Endothelial cell of hepatic sinusoid (primary cell): ENCODE measurements at regions not wholly inside any gene's neighbourhood (a gene's known extent, or its start where the extent isn't known, plus 50 kb on each side); places are given as distances from the start of the nearest gene placed in this dataset.
"Not testable (repeated sequence)": the region's sequence is repeated elsewhere in the genome, so short reads cannot be mapped to it uniquely, and the experiment has no call there.

Experiments used
- in situ Hi-C: cut with HindIII; loops from 2 replicates; pipeline ENCODE4 v1.10.0; 2017; ENCODE audit warnings: low sequenced_read_pairs

DNA sequence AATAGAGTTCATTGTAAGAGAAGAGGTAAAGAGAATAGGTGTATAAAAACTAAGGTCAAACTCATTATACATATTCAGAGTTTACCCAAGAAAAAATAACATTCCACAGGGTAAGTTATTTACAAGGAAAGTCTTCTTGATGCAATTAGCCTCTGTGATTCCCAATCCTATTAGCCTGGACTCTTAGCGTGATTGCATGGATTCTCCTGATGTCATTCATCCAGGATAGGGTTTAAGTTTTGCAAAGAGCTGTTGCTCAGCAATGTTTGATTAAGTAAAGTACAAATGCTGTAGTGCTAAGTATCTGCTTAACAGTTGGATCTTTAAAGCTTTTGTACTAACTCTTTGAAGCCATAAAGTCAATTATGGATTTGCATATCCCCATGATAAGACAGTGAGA lies 767.8 kb upstream of the LUZP2 start:
- in situ Hi-C loops, result no loop called here

DNA sequence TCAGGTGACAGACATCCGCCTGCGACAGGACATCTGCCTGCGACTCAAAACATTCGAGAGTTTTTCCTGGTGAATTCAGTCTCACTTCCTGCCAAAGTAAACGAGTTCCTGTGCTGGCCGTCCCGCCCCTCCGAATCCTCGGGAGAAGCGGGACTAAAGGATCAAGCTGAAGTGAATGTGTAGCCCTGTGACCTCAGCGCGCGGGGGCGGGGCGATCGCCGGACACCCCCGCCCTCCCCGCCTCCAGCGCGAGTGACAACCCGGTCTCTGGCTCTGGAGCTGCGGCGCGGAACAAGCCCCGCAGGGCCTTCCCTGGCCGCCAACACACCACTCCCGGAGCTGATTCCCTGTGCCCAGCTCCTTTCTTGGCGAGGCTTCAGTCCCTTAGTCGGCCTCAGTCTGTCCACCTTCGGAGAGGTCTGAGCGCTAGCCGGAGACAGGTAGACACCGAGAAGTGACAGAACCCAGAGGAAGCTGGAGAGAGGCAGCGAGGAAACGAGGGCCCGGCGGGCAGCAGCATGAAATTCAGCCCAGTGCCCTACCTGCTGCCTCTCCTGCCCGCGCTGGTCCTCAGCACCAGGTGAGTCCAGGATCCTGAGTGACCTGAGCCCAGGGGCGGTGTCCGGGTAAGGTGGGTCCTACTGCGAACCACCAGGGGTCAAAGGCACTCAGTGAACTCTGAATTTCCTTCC lies 766.4 kb upstream of the LUZP2 start:
- in situ Hi-C loops, result no loop called here

DNA sequence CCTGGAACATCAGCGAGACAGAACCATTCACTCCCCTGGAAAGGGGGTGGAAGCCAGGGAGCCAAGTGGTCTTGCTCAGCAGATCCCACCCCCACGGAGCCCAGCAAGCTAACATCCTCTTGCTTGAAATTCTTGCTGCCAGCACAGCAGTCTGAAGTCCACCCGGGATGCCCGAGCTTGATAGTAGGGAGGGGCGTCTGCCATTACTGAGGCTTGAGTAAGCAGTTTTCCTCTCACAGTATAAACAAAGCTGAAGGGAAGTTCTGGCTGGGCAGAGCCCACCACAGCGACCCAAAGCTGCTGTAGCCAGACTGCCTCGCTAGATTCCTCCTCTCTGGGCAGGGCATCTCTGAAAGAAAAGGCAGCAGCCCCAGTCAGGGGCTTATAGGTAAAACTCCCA lies 764.8 kb upstream of the LUZP2 start:
- in situ Hi-C loops, result no loop called here

DNA sequence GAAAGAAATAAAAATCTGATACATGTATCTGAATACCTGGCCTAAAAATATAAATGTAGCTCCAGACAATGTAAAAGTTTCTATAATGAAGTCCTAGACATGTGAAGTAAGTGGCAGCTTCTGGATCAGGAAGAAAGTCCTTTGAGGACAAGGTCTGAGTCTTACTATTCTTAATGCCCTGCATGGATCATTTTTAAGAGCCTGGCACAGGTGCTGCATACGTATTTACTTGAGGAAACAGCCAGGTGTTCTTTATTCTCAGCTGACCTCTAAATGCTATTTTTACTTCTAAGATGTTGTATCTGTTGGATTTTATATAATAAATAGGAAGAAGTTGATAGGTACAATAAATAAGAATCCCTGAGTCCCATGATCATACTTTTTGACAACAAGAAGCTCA lies 750.0 kb upstream of the LUZP2 start:
- in situ Hi-C loops, result no loop called here

DNA sequence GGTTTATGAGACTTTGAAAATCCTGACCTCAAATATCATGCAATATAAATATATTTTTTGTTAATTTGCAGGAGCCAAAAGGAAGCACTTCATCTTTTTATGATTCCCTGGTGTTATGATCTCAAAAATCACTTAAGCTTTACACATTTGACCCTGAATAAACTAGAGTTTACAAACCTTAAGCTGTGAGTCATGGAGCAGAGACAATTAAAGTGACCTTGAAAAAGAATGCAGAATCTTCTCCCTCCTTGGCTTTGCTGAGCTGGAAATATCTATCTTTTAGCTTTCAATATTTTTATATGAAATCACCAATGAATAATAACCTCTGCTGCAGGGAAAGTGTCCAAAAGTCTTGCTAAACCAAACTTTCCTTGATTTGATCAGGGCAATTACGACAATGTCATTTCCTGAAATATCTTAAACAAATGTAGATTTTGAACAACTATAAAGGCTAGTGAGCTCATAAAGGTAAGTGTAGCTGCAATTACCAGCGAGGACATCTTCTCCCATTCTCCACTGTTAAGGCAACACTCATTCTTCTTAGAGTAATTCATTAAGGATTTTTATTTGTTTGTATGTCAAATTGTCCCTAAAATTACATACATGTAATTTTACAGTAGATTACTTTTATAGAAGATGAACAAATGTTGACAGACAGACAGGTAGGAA lies 747.0 kb upstream of the LUZP2 start:
- in situ Hi-C loops, result no loop called here

DNA sequence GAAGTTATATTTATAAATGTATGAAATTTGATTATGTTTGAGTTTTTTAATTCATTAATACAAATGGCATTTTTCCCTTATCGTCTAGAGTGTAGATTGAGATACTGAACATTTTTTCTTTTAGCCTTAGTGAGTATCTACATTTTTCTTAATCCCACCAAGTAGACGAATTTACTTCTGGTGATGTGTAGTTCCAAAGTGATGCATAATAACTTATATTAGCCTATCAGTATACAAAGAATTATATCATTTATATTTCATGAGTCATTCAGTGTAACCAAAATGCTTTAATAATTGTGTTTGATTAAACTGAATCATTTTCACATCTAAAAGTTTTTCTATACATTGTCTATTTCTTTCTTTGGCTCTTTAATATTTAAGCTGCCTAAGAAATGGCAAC lies 745.6 kb upstream of the LUZP2 start:
- in situ Hi-C loops, result no loop called here

DNA sequence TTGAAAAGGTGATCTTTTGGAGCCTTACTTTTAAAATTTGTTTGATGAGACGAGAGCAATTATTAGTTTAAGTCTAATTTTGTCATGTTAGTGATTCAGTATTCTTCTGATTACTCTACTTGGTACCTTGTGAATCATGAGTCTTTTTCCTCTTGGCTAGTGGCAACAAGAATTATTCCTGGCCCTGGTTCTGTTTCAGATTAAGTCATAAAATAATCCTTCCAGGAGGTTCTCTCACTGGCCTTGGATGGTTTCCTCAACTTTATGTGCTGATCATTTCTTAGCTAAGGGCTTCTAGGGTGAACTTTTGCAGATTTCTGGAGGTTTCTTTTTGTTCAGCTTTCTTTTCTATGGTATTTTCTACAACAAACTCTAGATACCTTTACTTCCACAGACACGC lies 741.8 kb upstream of the LUZP2 start:
- in situ Hi-C loops, result no loop called here

DNA sequence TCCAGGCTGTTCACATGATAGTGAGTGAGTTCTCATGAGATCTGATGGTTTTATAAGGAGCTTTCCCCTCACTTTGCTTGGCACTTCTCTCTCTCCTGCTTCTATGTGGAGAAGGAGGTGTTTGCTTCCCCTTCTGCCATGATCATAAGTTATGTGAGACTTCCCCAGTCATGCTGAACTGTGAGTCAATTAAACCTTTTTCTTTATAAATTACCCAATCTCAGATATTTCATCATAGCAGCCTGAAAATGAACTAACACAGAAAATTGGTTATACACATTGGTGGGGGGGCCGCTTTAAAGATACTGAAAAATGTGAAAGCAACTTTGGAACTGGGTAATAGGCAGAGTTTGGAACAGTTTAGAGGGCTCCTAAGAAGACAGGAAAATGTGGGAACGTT lies 741.1 kb upstream of the LUZP2 start:
- in situ Hi-C loops, result no loop called here

DNA sequence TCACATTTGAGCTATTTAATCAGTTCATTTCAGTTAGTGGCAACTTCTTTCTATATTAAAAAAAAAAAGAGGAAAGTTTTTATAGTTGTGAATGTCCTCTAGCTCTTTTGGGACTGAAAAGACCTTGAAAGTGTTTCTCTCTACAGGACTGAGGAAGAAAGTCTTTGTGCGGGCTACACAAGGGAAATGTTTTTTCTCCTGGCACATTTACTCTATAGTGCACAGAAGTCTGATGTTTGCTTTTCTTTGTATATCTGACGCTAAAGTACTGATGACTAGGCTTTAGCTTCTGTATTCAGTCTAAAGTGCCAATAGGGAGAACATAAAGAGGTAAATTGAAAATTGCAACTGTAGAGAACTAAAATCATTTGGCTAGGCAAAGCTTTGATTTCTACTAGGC lies 737.4 kb upstream of the LUZP2 start:
- in situ Hi-C loops, result no loop called here

DNA sequence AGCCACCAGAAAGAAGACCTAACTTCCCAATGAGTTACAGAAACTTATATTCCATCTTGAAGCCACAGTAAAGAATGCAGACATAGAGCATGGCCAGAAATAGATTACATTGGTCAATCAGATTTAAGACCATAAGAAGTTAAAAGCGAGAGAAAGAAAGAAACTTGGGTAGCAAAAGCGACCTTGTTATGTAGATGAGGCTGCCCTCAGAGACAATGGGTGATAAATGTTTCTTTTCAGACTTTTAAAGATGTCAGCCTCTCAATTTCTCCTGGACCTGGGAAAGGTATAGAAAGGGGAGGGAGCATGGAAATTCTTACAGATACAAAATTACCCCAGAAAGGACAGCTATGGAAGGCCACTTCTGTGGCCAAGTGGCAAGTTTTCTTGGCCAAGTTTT lies 732.6 kb upstream of the LUZP2 start:
- in situ Hi-C loops, result no loop called here

DNA sequence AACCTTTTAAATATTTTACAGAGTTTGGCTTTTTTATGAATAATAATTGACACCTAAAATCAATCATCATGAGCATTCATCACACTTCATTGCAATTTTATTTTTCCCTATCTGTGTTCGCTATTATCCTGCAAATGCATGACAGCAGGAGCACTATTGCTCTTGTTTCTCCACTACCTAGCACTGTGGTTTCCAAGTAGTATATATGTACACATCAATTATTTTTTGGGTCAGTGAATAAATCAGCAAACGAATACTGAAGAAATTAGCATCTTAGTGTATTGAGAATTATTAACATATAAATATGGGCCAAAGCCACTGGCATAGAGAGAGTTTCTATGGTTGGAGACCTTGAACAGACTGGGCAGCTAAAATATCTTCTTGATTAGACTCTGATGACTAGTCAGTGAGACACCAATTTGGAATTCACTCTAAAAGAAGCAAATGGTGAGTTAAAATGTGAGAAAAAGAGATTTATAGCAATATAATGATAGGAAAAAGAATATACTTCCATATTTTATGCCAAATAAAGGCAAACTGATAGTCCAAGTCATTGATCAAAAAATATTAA lies 731.1 kb upstream of the LUZP2 start:
- in situ Hi-C loops, result no loop called here

DNA sequence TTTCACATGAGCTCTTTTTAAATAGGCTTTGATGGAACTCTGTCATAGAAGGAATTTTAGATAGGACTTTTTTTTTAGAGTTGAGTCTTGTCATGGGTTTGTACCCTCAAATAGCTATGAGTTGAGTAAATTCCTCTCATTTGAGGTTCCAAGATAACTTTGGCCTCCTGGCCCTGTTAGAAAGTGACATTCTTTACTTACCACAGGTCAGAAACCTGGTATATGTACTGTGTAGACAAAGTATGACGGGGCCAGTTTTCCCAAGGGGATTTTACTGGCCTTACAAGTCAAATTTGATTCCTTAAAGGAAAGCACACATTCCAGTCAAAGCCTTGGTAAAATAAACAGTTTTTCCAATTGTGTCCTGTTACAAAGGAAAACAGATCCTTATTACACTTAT lies 729.3 kb upstream of the LUZP2 start:
- in situ Hi-C loops, result no loop called here

DNA sequence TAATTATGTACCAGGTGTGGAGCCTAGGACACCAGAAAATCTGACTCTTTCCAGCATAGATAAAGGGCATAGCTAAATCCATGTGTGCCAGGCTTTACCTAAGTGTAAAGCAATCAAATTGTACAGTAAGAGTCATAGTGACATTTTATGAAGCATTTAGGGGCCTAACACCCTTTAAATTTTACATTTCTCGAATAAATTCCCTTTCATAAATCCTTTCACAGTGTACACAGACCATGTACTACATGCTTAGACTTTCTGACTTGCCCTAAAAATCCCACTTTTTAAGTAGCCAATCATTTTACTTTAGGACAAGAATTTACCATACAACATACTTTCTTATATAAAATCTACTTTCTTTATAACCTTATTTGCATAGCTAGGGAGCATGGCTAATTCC lies 727.6 kb upstream of the LUZP2 start:
- in situ Hi-C loops, result no loop called here

DNA sequence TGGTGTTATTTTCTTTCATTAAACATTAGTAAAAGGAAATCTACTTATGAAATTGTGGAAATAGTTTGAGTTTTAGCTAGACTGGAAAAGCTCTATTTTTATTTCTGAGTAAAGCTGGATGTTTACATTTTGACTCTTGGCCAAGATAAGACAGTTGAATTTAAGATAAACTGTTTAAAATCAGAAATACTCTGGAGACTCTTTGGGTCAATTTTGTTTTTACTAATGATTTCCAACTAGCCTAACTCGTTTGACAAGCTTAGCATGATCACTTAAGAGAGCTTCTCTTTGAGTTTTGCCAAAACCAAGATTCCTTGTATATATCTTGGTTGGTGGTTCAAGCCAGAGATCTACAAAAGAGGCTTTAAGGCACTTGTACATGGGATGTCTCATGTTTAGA lies 724.8 kb upstream of the LUZP2 start:
- in situ Hi-C loops, result no loop called here

DNA sequence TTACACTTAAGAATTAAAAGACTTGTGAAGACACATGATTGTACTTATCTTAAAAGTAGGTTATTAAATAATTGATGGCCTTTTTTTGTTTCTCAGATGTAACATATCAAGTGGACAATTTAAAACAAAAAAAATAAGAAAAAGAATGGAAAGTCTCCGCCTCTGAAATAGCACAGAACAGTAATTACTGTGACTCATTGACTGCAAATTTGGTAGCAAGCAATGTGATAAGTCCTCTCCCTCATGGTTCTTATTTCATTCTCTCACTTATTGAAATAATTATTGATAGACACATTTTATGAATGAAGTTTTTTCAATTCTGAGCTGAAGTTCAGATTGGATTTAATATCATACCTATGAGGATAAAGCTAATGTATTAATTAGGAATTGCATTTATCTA lies 717.9 kb upstream of the LUZP2 start:
- in situ Hi-C loops, result no loop called here

DNA sequence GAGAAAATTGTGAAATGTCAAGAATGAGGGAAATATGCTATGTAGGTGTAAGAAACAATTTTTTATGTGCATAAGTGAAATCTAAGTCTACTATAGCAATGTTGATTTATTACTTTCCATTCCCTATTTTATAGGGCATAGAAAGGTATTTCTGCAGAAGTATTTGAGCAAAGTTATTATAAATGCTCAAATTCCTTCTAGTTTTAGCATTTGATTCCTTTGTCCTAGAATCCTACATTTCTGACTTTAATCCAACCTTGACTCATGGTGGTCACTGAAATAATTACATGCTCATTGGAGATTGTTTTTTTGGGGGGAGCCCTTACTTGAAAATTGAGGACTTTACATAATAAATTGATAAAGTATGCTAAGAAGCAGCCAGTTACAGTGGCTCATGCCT lies 716.6 kb upstream of the LUZP2 start:
- in situ Hi-C loops, result no loop called here

DNA sequence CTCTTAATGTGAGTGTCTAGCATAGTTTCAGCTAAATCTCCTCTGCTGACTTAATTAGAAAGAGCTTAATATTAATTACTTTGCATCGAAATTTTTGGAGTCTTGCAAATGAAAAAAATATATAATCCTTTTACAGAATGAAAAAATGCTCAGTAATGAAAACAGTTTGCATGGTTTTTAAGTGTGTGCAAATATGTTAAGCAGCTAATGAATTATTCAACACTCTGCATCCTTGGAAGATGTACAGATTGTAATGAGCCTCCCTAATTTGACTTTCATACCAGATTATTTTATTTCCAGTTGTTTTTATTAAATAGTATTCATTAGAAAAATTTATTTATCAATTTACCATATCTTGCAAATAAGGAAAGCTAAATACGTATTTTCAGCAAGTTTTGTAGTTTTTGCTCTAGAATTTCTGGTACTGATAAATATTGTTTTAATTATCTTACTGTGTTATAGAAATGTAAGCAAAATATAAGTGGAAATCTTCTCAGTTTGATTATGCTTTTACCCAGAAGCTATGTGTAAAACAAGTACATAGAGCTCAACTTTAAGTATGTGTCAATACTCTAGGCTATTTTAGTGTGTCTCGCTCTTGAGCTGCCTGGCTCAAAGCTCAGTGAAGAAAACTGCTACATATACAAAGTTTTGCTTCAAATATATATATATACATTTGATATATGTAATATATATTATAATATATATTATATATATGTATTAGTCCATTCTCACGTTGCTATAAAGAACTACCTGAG lies 714.9 kb upstream of the LUZP2 start:
- in situ Hi-C loops, result no loop called here

DNA sequence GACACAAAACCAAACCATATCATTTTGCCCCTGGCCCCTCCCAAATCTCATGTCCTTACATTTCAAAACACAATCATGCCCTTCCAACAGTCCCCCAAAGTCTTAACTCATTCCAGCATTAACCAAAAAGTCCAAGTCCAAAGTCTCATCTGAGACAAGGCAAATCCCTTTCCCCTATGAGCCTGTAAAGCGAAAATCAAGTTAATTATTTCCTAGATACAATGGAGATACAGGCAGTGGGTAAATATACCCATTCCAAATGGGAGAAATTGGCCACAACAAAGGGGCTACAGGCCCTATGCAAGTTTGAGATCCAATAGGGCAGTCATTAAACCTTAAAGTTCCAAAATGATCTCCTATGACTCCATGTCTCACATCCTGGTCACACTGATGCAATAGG lies 709.9 kb upstream of the LUZP2 start:
- in situ Hi-C loops, result not testable (repeated sequence)

DNA sequence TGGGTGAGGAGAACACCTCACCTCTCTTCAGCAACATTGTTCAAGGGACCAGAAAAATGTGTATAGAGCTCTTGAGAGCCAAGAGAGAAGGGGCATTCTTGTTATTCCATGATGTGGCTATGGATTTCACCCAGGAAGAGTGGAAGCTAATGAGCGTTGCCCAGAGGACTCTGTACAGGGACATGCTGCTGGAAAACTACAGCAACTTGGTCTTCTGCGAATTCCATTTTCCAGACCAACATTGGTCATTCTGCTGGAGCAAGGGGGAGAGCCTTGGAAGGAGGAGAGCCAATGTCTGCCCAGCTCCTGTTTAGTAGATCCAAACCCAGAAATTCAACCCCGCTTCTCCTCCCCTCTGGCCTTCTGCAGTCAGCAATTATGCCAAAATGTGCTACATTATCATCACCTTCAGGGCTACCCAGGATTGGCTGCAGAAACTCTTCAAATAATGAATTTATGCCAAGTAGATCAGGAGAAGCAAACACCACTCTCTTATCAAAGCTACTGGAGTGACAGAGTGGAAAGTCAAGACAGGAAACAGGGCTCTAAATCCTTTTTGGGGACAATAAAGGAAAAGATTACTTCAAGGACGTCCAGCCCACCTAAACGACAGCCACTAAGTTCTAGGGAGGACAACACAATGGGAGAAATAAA lies 707.5 kb upstream of the LUZP2 start:
- in situ Hi-C loops, result no loop called here

DNA sequence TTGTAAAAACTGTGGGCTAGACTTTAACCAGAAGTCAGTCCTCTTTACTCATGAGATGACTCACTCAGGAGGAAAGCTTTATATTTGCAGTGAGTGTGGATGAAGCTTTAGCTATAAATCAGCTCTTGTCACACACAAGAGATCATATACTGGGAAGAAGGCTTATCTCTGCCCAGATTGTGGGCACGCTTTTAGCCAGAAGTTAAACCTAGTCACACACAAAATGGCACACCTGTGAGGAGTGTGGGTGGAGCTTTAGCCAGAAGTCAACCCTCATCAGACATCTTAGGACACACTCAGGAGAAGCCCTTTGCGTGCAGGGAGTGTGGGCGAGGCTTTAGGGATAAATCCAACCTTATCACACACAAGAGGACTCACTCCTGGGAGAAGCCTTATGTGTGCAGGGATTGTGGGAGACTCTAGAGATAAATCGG lies 706.9 kb upstream of the LUZP2 start:
- in situ Hi-C loops, result no loop called here
